Parathyroid adenoma (tissue), 2 donors: ENCODE measurements at regions not wholly inside any gene's neighbourhood (a gene's known extent, or its start where the extent isn't known, plus 50 kb on each side); places are given as distances from the start of the nearest gene placed in this dataset.

Experiments used
- H2AFZ ChIP-seq: fragments of 300-600 bp; sonication (generic); one replicate; pipeline ENCODE4 v1.7.0; 2017; ENCODE audit warnings: antibody characterized with exemption, mild to moderate bottlenecking
- H3K27ac ChIP-seq: fragments of 300-600 bp; sonication (generic); one replicate; pipeline ENCODE4 v1.7.0; 2017
- H3K27me3 ChIP-seq: fragments of 300-600 bp; sonication (generic); one replicate; pipeline ENCODE4 v1.7.0; 2017; ENCODE audit warnings: low read length; ENCODE audit not compliant: control insufficient read depth, insufficient read depth
- H3K36me3 ChIP-seq: fragments of 300-600 bp; sonication (generic); one replicate; pipeline ENCODE4 v1.7.0; 2017; ENCODE audit warnings: low read length; ENCODE audit not compliant: control insufficient read depth, insufficient read depth
- H3K4me1 ChIP-seq: fragments of 300-600 bp; sonication (generic); one replicate; pipeline ENCODE4 v1.7.0; 2017; ENCODE audit warnings: control low read depth
- H3K4me2 ChIP-seq: fragments of 300-600 bp; sonication (generic); one replicate; pipeline ENCODE4 v1.7.0; 2017; ENCODE audit warnings: low read length
- H3K4me3 ChIP-seq: fragments of 300-600 bp; sonication (generic); one replicate; pipeline ENCODE4 v1.7.0; 2017; ENCODE audit warnings: low read depth, low read length
- H3K79me2 ChIP-seq: fragments of 300-600 bp; sonication (generic); one replicate; pipeline ENCODE4 v1.7.0; 2017; ENCODE audit warnings: control low read depth
- H3K9ac ChIP-seq: fragments of 300-600 bp; sonication (generic); one replicate; pipeline ENCODE4 v1.7.0; 2017; ENCODE audit warnings: mild to moderate bottlenecking
- H3K9me3 ChIP-seq: fragments of 300-600 bp; sonication (generic); one replicate; pipeline ENCODE4 v1.7.0; 2017; ENCODE audit warnings: low read length; ENCODE audit not compliant: control insufficient read depth
- CTCF ChIP-seq: fragments of 300-600 bp; sonication (generic); IDR thresholded peaks from one replicate; pipeline ENCODE4 v1.7.0; 2017; ENCODE audit warnings: antibody characterized with exemption, mild to moderate bottlenecking
- donor health status: primary hyperparathyroidism.

GRCh38 chr4:96969455-96969854 lies 1129.6 kb downstream of the PDHA2 start:
- no peak for TF ChIP-seq CTCF
- H3K9ac ChIP-seq = no peak overlapping the region
- no peak overlapping the region for H3K4me3 ChIP-seq
- H3K4me1 ChIP-seq = no peaks in the 10 kb centered on the region
- H3K36me3 ChIP-seq = no peaks in the 10 kb centered on the region
- H3K79me2 ChIP-seq = no peaks in the 10 kb centered on the region
- no peak overlapping the region for H3K27ac ChIP-seq
- no peaks in the 10 kb centered on the region for H3K9me3 ChIP-seq
- no peaks in the 10 kb centered on the region for H3K27me3 ChIP-seq
- no peak overlapping the region for H3K4me2 ChIP-seq
- H2AFZ ChIP-seq = no peak overlapping the region

- Histone ChIP-seq H3K4me1 (no peaks in the 10 kb centered on the region), H3K9ac (no peak overlapping the region), H3K79me2 (no peaks in the 10 kb centered on the region), H3K4me3 (no peak overlapping the region), H3K4me2 (no peak overlapping the region), H3K27ac (no peak overlapping the region), H3K36me3 (no peaks in the 10 kb centered on the region), H3K27me3 (no peaks in the 10 kb centered on the region), H2AFZ (no peak overlapping the region), H3K9me3 (no peaks in the 10 kb centered on the region)
- no peak for TF ChIP-seq CTCF
Measured at GRCh38 chr4:96972920-96973319, 1133.0 kb downstream of the PDHA2 start.

GRCh38 chr4:96974295-96974694 lies 1134.4 kb downstream of the PDHA2 start:
- Histone ChIP-seq H3K4me3 (no peak overlapping the region), H3K9me3 (no peaks in the 10 kb centered on the region), H3K79me2 (no peaks in the 10 kb centered on the region), H3K9ac (no peak overlapping the region), H3K4me2 (no peak overlapping the region), H3K4me1 (no peaks in the 10 kb centered on the region), H3K27ac (no peak overlapping the region), H3K36me3 (no peaks in the 10 kb centered on the region), H2AFZ (no peak overlapping the region), H3K27me3 (no peaks in the 10 kb centered on the region)
- no peak for TF ChIP-seq CTCF

- H3K4me3 ChIP-seq = no peak overlapping the region
- H3K4me2 ChIP-seq = no peak overlapping the region
- no peak overlapping the region for H3K27ac ChIP-seq
- H3K9me3 ChIP-seq = no peaks in the 10 kb centered on the region
- H3K79me2 ChIP-seq = no peaks in the 10 kb centered on the region
- no peak for TF ChIP-seq CTCF
- H3K27me3 ChIP-seq = no peaks in the 10 kb centered on the region
- H3K4me1 ChIP-seq = no peaks in the 10 kb centered on the region
- no peak overlapping the region for H3K9ac ChIP-seq
- no peak overlapping the region for H2AFZ ChIP-seq
- no peaks in the 10 kb centered on the region for H3K36me3 ChIP-seq
Measured at GRCh38 chr4:96983830-96984229, 1143.9 kb downstream of the PDHA2 start.

GRCh38 chr4:96986816-96987215 lies 1146.9 kb downstream of the PDHA2 start:
- Histone ChIP-seq H3K27ac (no peak overlapping the region), H3K9me3 (no peaks in the 10 kb centered on the region), H3K27me3 (no peaks in the 10 kb centered on the region), H3K4me3 (no peak overlapping the region), H3K36me3 (no peaks in the 10 kb centered on the region), H3K79me2 (no peaks in the 10 kb centered on the region), H3K9ac (no peak overlapping the region), H2AFZ (no peak overlapping the region), H3K4me1 (no peaks in the 10 kb centered on the region), H3K4me2 (no peak overlapping the region)
- no peak for TF ChIP-seq CTCF
